MCF 10A (cell line): ENCODE measurements at regions not wholly inside any gene's neighbourhood (a gene's known extent, or its start where the extent isn't known, plus 50 kb on each side); places are given as distances from the start of the nearest gene placed in this dataset.

Experiments used
- BruUV-seq: library from RNA; stranded (reverse); fragments of 400-500 nt; replicated peaks from 2 replicates; lab custom pipeline; 2021; lab: Mats Ljungman, UMichigan
- CTCF ChIA-PET: fragments of 300-600 bp; sonication (Branson Sonifier 250); formaldehyde crosslinking; extraction: SDS; loops from one replicate; lab custom pipeline; 2021; ENCODE audit warnings: antibody characterized with exemption, inconsistent platforms; lab: Yijun Ruan, JAX
- POLR2A ChIA-PET: fragments of 300-600, 350-650 bp; sonication (Branson Sonifier 250); formaldehyde crosslinking; extraction: SDS; loops from one replicate; lab custom pipeline; 2020; ENCODE audit warnings: antibody characterized with exemption, inconsistent platforms; lab: Yijun Ruan, JAX
- DNase-seq: peaks from one replicate; pipeline ENCODE4 v3.0.0-alpha.2; 2018; ENCODE audit not compliant: unreplicated experiment
- H3K27ac Mint-ChIP-seq: one replicate; pipeline ENCODE4 v1.8.0; 2022; ENCODE audit warnings: mild to moderate bottlenecking, low read depth, mixed read lengths; ENCODE audit not compliant: unreplicated experiment
- H3K27me3 Mint-ChIP-seq: one replicate; pipeline ENCODE4 v1.8.0; 2022; ENCODE audit warnings: mixed read lengths; ENCODE audit not compliant: insufficient read depth, unreplicated experiment
- H3K36me3 Mint-ChIP-seq: one replicate; pipeline ENCODE4 v1.8.0; 2022; ENCODE audit warnings: mild to moderate bottlenecking, moderate library complexity, mixed read lengths; ENCODE audit not compliant: insufficient read depth, unreplicated experiment
- H3K4me1 Mint-ChIP-seq: one replicate; pipeline ENCODE4 v1.8.0; 2022; ENCODE audit warnings: mixed read lengths; ENCODE audit not compliant: insufficient read depth, unreplicated experiment
- H3K4me3 Mint-ChIP-seq: one replicate; pipeline ENCODE4 v1.8.0; 2022; ENCODE audit warnings: mild to moderate bottlenecking, moderate library complexity, mixed read lengths; ENCODE audit not compliant: unreplicated experiment
- H3K9me3 Mint-ChIP-seq: one replicate; pipeline ENCODE4 v1.8.0; 2022; ENCODE audit warnings: mixed read lengths; ENCODE audit not compliant: unreplicated experiment
- CTCF ChIP-seq: fragments of 200-600 bp; IDR thresholded peaks from one replicate; pipeline ENCODE4 v1.8.0; 2022; ENCODE audit warnings: antibody characterized with exemption, mild to moderate bottlenecking; ENCODE audit not compliant: unreplicated experiment
- intact Hi-C: fragments of 100-400 bp; cut with micrococcal nuclease; formaldehyde crosslinking; loops from 2 replicates; pipeline ENCODE4 v1.14.1; 2022

- H3K4me3 Mint-ChIP-seq, result no peak overlapping the region
- peaks cover 42% of the 10 kb centered on the region for H3K27me3 Mint-ChIP-seq
- BruUV-seq, result no TSS peak
- no peaks in the 10 kb centered on the region for H3K9me3 Mint-ChIP-seq
- H3K27ac Mint-ChIP-seq, result no peak overlapping the region
- no peak for TF ChIP-seq CTCF
- ChIA-PET POLR2A (no interaction called here), CTCF (interaction anchor here (1.0 kb wide), 1 partner anchor 14 kb away, joined by 4 read pairs; no protein-coding TSS in a partner anchor)
- no peak for DNase-seq
- H3K4me1 Mint-ChIP-seq, result no peaks in the 10 kb centered on the region
- intact Hi-C loops, result no loop called here
- H3K36me3 Mint-ChIP-seq, result no peaks in the 10 kb centered on the region
Measured at GRCh38 chr14:56716705-56717104, 93.6 kb downstream of the OTX2 start.

GRCh38 chr14:56715938-56716337, 94.3 kb downstream of the OTX2 start:
- CTCF ChIA-PET, result no interaction called here
- no peak for DNase-seq
- TF ChIP-seq CTCF, result no peak
- POLR2A ChIA-PET, result no interaction called here
- intact Hi-C loops, result no loop called here
- no peak overlapping the region for H3K27ac Mint-ChIP-seq
- H3K27me3 Mint-ChIP-seq, result peaks cover 44% of the 10 kb centered on the region
- H3K4me1 Mint-ChIP-seq, result no peaks in the 10 kb centered on the region
- no peaks in the 10 kb centered on the region for H3K9me3 Mint-ChIP-seq
- H3K4me3 Mint-ChIP-seq, result no peak overlapping the region
- BruUV-seq, result no TSS peak
- no peaks in the 10 kb centered on the region for H3K36me3 Mint-ChIP-seq

- H3K36me3 Mint-ChIP-seq, result no peaks in the 10 kb centered on the region
- H3K4me1 Mint-ChIP-seq, result no peaks in the 10 kb centered on the region
- TF ChIP-seq CTCF, result no peak
- H3K27me3 Mint-ChIP-seq, result peaks cover 52% of the 10 kb centered on the region
- no peak overlapping the region for H3K4me3 Mint-ChIP-seq
- no peaks in the 10 kb centered on the region for H3K9me3 Mint-ChIP-seq
- intact Hi-C loops, result no loop called here
- no peak overlapping the region for H3K27ac Mint-ChIP-seq
- ChIA-PET CTCF (interaction anchor here (0.7 kb wide), 1 partner anchor 27 kb away, joined by 3 read pairs; no protein-coding TSS in a partner anchor), POLR2A (no interaction called here)
- no TSS peak for BruUV-seq
- DNase-seq, result no peak
Measured at GRCh38 chr14:56709201-56709600, 101.1 kb downstream of the OTX2 start.

- H3K9me3 Mint-ChIP-seq, result no peaks in the 10 kb centered on the region
- BruUV-seq, result no TSS peak
- TF ChIP-seq CTCF, result no peak
- peaks cover 52% of the 10 kb centered on the region for H3K27me3 Mint-ChIP-seq
- no peaks in the 10 kb centered on the region for H3K4me1 Mint-ChIP-seq
- no peak overlapping the region for H3K4me3 Mint-ChIP-seq
- ChIA-PET POLR2A (no interaction called here), CTCF (no interaction called here)
- intact Hi-C loops, result no loop called here
- no peaks in the 10 kb centered on the region for H3K36me3 Mint-ChIP-seq
- no peak for DNase-seq
- no peak overlapping the region for H3K27ac Mint-ChIP-seq
Measured at GRCh38 chr14:56708704-56709103, 101.6 kb downstream of the OTX2 start.
